GM13976 (cell line): ENCODE measurements at regions not wholly inside any gene's neighbourhood (a gene's known extent, or its start where the extent isn't known, plus 50 kb on each side); places are given as distances from the start of the nearest gene placed in this dataset.

Experiments used
- DNase-seq: peaks from one replicate; pipeline ENCODE4 v3.0.0; 2012; ENCODE audit warnings: low spot score
- in situ Hi-C: fragments of 300-500 bp; cut with MboI; formaldehyde crosslinking; loops from one replicate; pipeline ENCODE4 v1.12.0; 2022; ENCODE audit warnings: low sequenced_read_pairs, mixed read lengths, inconsistent platforms; ENCODE audit not compliant: unreplicated experiment
- TF ChIP-seq, protein P1 (sequence below): IDR thresholded peaks from 2 replicates; pipeline ENCODE4 v1.5.1; 2012; ENCODE audit warnings: borderline replicate concordance, mild to moderate bottlenecking; ENCODE audit not compliant: insufficient read depth; ENCODE audit errors: extremely low read depth, missing control alignments, control extremely low read depth

DNA sequence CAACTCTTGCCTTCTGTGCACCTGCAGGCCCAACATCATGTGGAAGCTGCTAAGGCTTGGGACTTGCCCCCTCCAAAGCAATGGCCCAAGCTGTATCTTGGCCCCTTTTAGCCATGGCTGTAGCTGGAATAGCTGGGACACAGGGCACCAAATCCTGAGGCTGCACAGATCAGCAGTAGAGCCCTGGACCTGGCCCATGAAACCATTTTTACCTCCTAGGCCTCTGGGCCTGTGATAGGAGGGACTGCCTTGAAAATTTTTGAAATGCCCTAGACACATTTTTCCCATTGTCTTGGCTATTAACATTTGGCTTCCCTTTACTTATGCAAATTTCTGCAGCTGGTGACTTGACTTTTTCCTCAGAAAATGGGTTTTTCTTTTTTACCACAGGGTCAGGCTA lies 68.7 kb downstream of the ING1 start:
- DNase-seq, result no peak
- in situ Hi-C loops, result no loop called here
- TF ChIP-seq, protein P1, sequence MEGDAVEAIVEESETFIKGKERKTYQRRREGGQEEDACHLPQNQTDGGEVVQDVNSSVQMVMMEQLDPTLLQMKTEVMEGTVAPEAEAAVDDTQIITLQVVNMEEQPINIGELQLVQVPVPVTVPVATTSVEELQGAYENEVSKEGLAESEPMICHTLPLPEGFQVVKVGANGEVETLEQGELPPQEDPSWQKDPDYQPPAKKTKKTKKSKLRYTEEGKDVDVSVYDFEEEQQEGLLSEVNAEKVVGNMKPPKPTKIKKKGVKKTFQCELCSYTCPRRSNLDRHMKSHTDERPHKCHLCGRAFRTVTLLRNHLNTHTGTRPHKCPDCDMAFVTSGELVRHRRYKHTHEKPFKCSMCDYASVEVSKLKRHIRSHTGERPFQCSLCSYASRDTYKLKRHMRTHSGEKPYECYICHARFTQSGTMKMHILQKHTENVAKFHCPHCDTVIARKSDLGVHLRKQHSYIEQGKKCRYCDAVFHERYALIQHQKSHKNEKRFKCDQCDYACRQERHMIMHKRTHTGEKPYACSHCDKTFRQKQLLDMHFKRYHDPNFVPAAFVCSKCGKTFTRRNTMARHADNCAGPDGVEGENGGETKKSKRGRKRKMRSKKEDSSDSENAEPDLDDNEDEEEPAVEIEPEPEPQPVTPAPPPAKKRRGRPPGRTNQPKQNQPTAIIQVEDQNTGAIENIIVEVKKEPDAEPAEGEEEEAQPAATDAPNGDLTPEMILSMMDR, result no peak

DNA sequence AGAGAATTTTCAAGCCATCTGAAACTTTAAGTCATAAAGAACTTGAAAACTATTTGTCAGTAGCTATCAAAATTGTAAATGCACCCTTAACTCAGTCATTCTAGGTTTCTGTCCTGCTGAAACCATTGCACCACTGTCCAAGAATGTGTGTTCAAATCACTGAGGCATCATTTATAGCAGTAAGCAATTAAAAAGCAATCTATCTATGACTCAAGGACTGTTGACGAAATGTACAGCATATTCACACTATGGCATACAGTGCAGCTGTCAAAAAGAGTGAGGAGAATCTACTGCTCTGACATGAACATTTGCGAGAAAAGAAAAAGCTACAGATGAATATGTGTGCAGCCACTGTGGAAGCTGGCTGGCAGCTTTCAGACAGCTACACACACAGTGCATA lies 71.2 kb downstream of the ING1 start:
- DNase-seq, result no peak
- in situ Hi-C loops, result no loop called here
- TF ChIP-seq, protein P1, result no peak

DNA sequence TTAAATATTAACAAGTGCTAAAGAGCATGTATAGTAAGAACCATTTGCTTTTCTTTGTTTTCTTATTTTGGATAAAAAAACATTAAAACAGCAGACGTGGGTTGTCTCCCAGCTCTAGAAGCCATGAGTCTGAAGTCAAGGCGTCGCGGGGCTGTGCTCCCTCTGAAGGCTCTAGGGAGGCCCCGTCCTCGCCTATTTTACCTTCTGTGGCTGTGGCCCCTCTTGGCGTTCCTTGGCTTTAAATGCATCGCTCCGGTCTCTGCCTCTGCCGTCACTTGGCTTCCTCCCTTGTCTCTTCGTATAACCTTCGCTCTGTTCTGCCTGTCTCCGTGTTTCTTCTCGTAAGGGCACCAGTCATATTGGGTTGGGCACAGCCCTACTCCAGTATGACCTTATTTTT lies 75.3 kb downstream of the ING1 start:
- TF ChIP-seq, protein P1, result no peak
- DNase-seq, result no peak

DNA sequence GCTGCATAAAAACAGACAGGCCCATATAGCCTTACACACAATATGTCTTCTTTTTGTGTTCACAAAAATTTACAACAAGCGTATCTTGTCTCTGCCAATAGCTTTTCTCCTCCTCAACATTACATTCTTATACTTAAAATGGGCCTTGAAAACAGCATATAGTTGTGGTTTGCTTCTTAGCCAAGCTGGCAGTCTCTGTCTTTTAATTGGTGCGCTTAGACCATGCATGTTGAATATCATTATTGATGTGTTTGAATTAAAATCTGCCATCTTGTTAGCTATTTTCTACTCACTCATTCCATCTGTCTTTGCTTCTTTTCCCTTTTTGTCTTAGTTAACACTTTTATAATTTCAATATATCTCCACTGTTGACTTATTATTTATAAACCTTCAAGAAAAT lies 76.4 kb downstream of the ING1 start:
- no peak for DNase-seq
- TF ChIP-seq, protein P1, result no peak
- in situ Hi-C loops, result no loop called here

More for the DNA sequence above, 75.3 kb downstream of the ING1 start:
- in situ Hi-C loops, result no loop called here

DNA sequence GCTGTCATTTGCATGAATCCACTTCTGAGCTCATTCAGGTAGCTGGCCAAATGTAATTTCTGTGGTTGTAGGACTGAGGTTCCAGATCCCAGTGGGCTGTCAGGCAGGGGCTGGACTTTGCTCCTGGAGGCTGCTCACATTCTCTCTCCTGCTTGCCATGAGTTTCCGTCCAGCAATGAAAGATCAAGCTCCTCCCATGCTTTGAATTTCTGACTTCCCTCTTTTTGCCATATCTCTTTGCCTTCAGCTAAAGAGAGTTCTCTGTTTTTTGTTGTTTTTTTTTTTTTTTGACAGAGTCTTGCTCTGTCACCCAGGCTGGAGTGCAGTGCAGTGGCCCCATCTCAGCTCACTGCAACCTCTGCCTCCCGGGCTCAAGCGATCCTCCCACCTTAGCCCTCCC lies 76.9 kb downstream of the ING1 start:
- DNase-seq, result no peak
- TF ChIP-seq, protein P1, result no peak
- in situ Hi-C loops, result no loop called here

DNA sequence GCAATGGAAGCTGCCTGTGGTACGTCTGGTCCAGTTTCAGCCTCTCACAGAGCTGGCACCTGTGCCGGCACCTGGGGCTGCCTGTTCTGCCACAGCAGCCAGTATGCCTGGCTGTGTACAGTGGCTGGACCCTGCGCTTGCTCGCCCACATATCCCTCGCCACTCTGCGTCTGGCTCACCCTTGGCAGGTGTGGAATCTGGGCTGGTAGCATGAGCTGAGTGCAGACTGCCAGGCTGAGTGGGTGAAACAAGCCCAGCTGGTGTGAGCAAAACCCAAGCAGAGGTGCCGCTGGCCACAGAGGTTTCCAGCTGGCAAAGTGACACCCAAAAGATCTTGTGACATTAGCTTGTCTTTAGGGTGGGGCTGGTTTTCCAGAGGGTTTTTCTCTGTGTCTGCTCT lies 80.7 kb downstream of the ING1 start:
- no peak for DNase-seq
- TF ChIP-seq, protein P1, result no peak
- in situ Hi-C loops, result no loop called here
